ENCODE measurements at regions not wholly inside any gene's neighbourhood (a gene's known extent, or its start where the extent isn't known, plus 50 kb on each side); places are given as distances from the start of the nearest gene placed in this dataset.
A peak's percentile ranks its signal among the peaks of the same experiment; 100 is the strongest.
"Not testable (repeated sequence)": the region's sequence is repeated elsewhere in the genome, so short reads cannot be mapped to it uniquely, and the experiment has no call there.

- DNase-seq (ENCODE audit: low spot score) = no peak
These were observed 387.4 kb upstream of the PKN2 start for GRCh38 chr1:88296642-88297041.

GRCh38 chr1:88298506-88298905, 385.6 kb upstream of the PKN2 start:
- no peak for DNase-seq (ENCODE audit: low spot score)

- no peak for DNase-seq (ENCODE audit: low spot score)
These were observed 383.3 kb upstream of the PKN2 start for GRCh38 chr1:88300752-88301263.

GRCh38 chr1:88302843-88303486, 381.1 kb upstream of the PKN2 start:
- DNase-seq (ENCODE audit: low spot score) = peak; percentile 32

GRCh38 chr1:88311265-88311664, 372.8 kb upstream of the PKN2 start:
- DNase-seq (ENCODE audit: low spot score) = no peak

- DNase-seq (ENCODE audit: low spot score) = peak; percentile 68
These were observed 372.2 kb upstream of the PKN2 start for GRCh38 chr1:88311907-88312306.

GRCh38 chr1:88317396-88317795, 366.7 kb upstream of the PKN2 start:
- no peak for DNase-seq (ENCODE audit: low spot score)

GRCh38 chr1:88318740-88319139, 365.3 kb upstream of the PKN2 start:
- DNase-seq (ENCODE audit: low spot score) = no peak

GRCh38 chr1:88320291-88320690, 363.8 kb upstream of the PKN2 start:
- DNase-seq (ENCODE audit: low spot score) = no peak

GRCh38 chr1:88321706-88322105, 362.4 kb upstream of the PKN2 start:
- DNase-seq (ENCODE audit: low spot score) = no peak

- DNase-seq (ENCODE audit: low spot score) = no peak
These were observed 359.2 kb upstream of the PKN2 start for GRCh38 chr1:88324899-88325298.

GRCh38 chr1:88327391-88328267, 356.4 kb upstream of the PKN2 start:
- DNase-seq (ENCODE audit: low spot score) = peak; percentile 71

GRCh38 chr1:88330201-88330600, 353.9 kb upstream of the PKN2 start:
- no peak for DNase-seq (ENCODE audit: low spot score)

GRCh38 chr1:88333086-88333695, 350.9 kb upstream of the PKN2 start:
- no peak for DNase-seq (ENCODE audit: low spot score)

GRCh38 chr1:88341447-88341846, 342.6 kb upstream of the PKN2 start:
- no peak for DNase-seq (ENCODE audit: low spot score)

GRCh38 chr1:88342081-88342480, 342.0 kb upstream of the PKN2 start:
- DNase-seq (ENCODE audit: low spot score) = not testable (repeated sequence)

- no peak for DNase-seq (ENCODE audit: low spot score)
These were observed 333.4 kb upstream of the PKN2 start for GRCh38 chr1:88350648-88351047.

- no peak for DNase-seq (ENCODE audit: low spot score)
These were observed 332.1 kb upstream of the PKN2 start for GRCh38 chr1:88351960-88352359.

- no peak for DNase-seq (ENCODE audit: low spot score)
These were observed 329.8 kb upstream of the PKN2 start for GRCh38 chr1:88354256-88354655.

GRCh38 chr1:88357729-88358128, 326.3 kb upstream of the PKN2 start:
- no peak for DNase-seq (ENCODE audit: low spot score)

GRCh38 chr1:88371436-88372023, 312.5 kb upstream of the PKN2 start:
- no peak for DNase-seq (ENCODE audit: low spot score)

- DNase-seq (ENCODE audit: low spot score) = no peak
These were observed 308.1 kb upstream of the PKN2 start for GRCh38 chr1:88375977-88376376.

GRCh38 chr1:88376421-88376820, 307.7 kb upstream of the PKN2 start:
- no peak for DNase-seq (ENCODE audit: low spot score)
